HepG2 (cell line): ENCODE measurements at regions not wholly inside any gene's neighbourhood (a gene's known extent, or its start where the extent isn't known, plus 50 kb on each side); places are given as distances from the start of the nearest gene placed in this dataset.

Experiments
- ARNT ChIP-seq: fragments of 450-650 bp; IDR thresholded peaks from 2 replicates; pipeline ENCODE4 v1.6.1; 2017
- ATF2 ChIP-seq: sonication (generic); formaldehyde crosslinking; IDR thresholded peaks from 2 replicates; pipeline ENCODE4 v1.4.0; 2020; ENCODE audit warnings: missing genetic modification reagents
- ATM ChIP-seq: fragments of 450-650 bp; IDR thresholded peaks from 2 replicates; pipeline ENCODE4 v1.7.1; 2017; ENCODE audit warnings: mild to moderate bottlenecking, borderline replicate concordance
- CREB1 ChIP-seq, 2 experiments: fragments of 450-650 bp in 1 of 2; IDR thresholded peaks; 2 replicates each; pipeline ENCODE4 v1.6.1; 2016 to 2017; ENCODE audit warnings: control low read depth in 1 of 2, mild to moderate bottlenecking in 1 of 2, missing compliant biosample characterization in 1 of 2, missing genetic modification characterization in 1 of 2
- CREM ChIP-seq, 2 experiments: sonication (generic) in 1 of 2; formaldehyde crosslinking in 1 of 2; IDR thresholded peaks; 2 replicates each; pipeline versions ENCODE4 v1.4.0 to v1.6.1; 2016 to 2020; ENCODE audit warnings: antibody characterized with exemption in 1 of 2, mild to moderate bottlenecking in 1 of 2, missing genetic modification reagents in 1 of 2
- ELF3 ChIP-seq: IDR thresholded peaks from 2 replicates; pipeline ENCODE4 v1.6.1; 2016; ENCODE audit warnings: missing genetic modification reagents, missing compliant biosample characterization
- HHEX ChIP-seq: IDR thresholded peaks from 2 replicates; pipeline ENCODE4 v1.6.1; 2016; ENCODE audit warnings: control low read depth
- JARID2 ChIP-seq: sonication (generic); formaldehyde crosslinking; IDR thresholded peaks from 2 replicates; pipeline ENCODE4 v1.8.1; 2023; ENCODE audit warnings: missing genetic modification reagents, inconsistent platforms; ENCODE audit not compliant: insufficient replicate concordance
- KDM1A ChIP-seq: IDR thresholded peaks from 2 replicates; pipeline ENCODE4 v1.6.1; 2016; ENCODE audit warnings: missing compliant biosample characterization
- KLF13 ChIP-seq: sonication (generic); formaldehyde crosslinking; IDR thresholded peaks from 2 replicates; pipeline ENCODE4 v1.4.0; 2020; ENCODE audit warnings: mild to moderate bottlenecking, missing genetic modification reagents
- KLF9 ChIP-seq: IDR thresholded peaks from 2 replicates; pipeline ENCODE4 v1.6.1; 2016; ENCODE audit warnings: low read depth
- LCORL ChIP-seq, 2 experiments: fragments of 450-650 bp in 1 of 2; sonication (generic) in 1 of 2; formaldehyde crosslinking in 1 of 2; IDR thresholded peaks; 2 replicates each; pipeline versions ENCODE4 v1.5.0 to v1.6.1; 2017 to 2020; ENCODE audit warnings: antibody characterized with exemption in 1 of 2, missing genetic modification reagents in 1 of 2
- MAFG ChIP-seq: sonication (generic); formaldehyde crosslinking; IDR thresholded peaks from 2 replicates; pipeline ENCODE4 v1.5.1; 2020; ENCODE audit warnings: mild to moderate bottlenecking, missing genetic modification reagents
- MAFK ChIP-seq, 2 experiments: IDR thresholded peaks in 1 of 2; conservative IDR thresholded peaks in 1 of 2; 2 replicates each; pipeline ENCODE4 v1.6.1; 2011; ENCODE audit warnings: improper control_type of control experiment in 2 of 2, low read length in 2 of 2
- MTF2 ChIP-seq: sonication (generic); formaldehyde crosslinking; IDR thresholded peaks from 2 replicates; pipeline ENCODE4 v1.5.0; 2020; ENCODE audit warnings: missing genetic modification reagents, borderline replicate concordance
- NFIC ChIP-seq: IDR thresholded peaks from 2 replicates; pipeline ENCODE4 v1.6.1; 2012; ENCODE audit warnings: mild to moderate bottlenecking, low read length, inconsistent platforms
- RXRB ChIP-seq: IDR thresholded peaks from 2 replicates; pipeline ENCODE4 v1.6.1; 2016; ENCODE audit warnings: borderline replicate concordance, missing genetic modification reagents, missing compliant biosample characterization
- THYN1 ChIP-seq: sonication (generic); formaldehyde crosslinking; IDR thresholded peaks from 2 replicates; pipeline ENCODE4 v1.8.1; 2023; ENCODE audit warnings: low read depth, mild to moderate bottlenecking, moderate library complexity, missing genetic modification reagents, borderline replicate concordance
- ZFP90 ChIP-seq: sonication (generic); formaldehyde crosslinking; IDR thresholded peaks from 2 replicates; pipeline ENCODE4 v1.8.0; 2022; ENCODE audit warnings: missing genetic modification reagents, mild to moderate bottlenecking, inconsistent platforms, borderline replicate concordance
- ZFY ChIP-seq: sonication (generic); formaldehyde crosslinking; IDR thresholded peaks from 2 replicates; pipeline ENCODE4 v1.4.0; 2020; ENCODE audit warnings: missing genetic modification reagents
- ZNF124 ChIP-seq: sonication (generic); formaldehyde crosslinking; IDR thresholded peaks from 2 replicates; pipeline ENCODE4 v1.4.0; 2020; ENCODE audit warnings: missing genetic modification reagents
- ZNF512B ChIP-seq: sonication (generic); formaldehyde crosslinking; IDR thresholded peaks from 2 replicates; pipeline ENCODE4 v1.5.1; 2020; ENCODE audit warnings: missing genetic modification reagents, mild to moderate bottlenecking, borderline replicate concordance
- ZNF678 ChIP-seq: sonication (generic); formaldehyde crosslinking; IDR thresholded peaks from 2 replicates; pipeline ENCODE4 v1.4.0; 2020; ENCODE audit warnings: mild to moderate bottlenecking, missing genetic modification reagents
- ZNF720 ChIP-seq: sonication (generic); formaldehyde crosslinking; IDR thresholded peaks from 2 replicates; pipeline ENCODE4 v1.4.0; 2020; ENCODE audit warnings: missing genetic modification reagents
- ZNF746 ChIP-seq: sonication (generic); formaldehyde crosslinking; IDR thresholded peaks from 2 replicates; pipeline ENCODE4 v1.8.0; 2022; ENCODE audit warnings: mild to moderate bottlenecking, missing genetic modification reagents
- ZSCAN30 ChIP-seq: sonication (generic); formaldehyde crosslinking; IDR thresholded peaks from 2 replicates; pipeline ENCODE4 v1.5.0; 2020; ENCODE audit warnings: mild to moderate bottlenecking, missing genetic modification reagents
- TF ChIP-seq, protein P1 (sequence below): IDR thresholded peaks from 2 replicates; pipeline ENCODE4 v1.6.1; 2016

DNA sequence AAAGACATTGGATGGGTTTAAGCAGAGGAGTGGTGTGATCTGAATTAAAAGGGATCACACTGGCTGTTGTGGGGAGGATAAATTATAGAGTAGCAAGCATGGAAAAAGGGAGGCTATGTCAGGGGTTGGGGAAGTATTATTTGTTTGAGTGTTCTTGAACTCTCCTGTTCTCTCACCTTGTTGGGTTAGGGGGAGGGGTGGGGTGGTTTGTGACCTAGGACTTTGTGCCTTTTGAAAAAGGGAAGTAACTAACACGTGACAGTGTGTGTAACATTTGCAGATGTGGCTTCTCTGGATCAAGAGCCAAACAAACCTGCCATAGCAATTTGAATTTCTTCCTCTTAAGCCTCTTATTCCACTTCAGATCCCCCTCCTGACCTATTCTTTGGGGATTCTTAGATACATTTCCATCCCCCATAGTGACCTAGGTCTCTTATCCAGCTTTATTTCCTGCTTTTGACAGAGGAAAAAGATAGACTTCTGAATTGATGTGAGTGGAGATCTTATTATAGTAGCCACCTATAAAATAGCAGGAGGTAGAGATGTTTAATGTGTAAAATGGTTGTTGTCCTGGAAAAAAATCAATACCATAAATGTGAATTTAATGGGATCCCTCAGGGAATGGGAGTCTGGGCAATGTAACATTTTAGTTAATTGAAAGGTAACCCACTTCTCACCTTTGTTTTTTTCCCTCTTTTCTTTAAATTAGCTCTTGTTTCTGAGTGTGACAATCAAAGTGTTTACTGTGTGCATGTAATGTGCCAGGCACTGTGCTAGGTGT lies 120.4 kb downstream of the CT47B1 start (continued):
- no peak for TF ChIP-seq THYN1 (CRISPR knock-in tag)
- no peak for TF ChIP-seq ATF2 (CRISPR knock-in tag)
- no peak for TF ChIP-seq ZFY (CRISPR knock-in tag)
- no peak for TF ChIP-seq ZNF746 (CRISPR knock-in tag)
- TF ChIP-seq KLF13 (CRISPR knock-in tag), result no peak
- TF ChIP-seq MAFG (CRISPR knock-in tag), result no peak
- TF ChIP-seq ZSCAN30 (CRISPR knock-in tag), result no peak
- TF ChIP-seq CREM (IDR thresholded peaks at IDR 0.05), result peak; percentile 45; the same call in 1 of the 2 replicates
- TF ChIP-seq CREM (CRISPR knock-in tag; IDR thresholded peaks at IDR 0.05), result no peak
- peak; percentile 68; the same call in 1 of the 2 replicates for TF ChIP-seq NFIC
- no peak for TF ChIP-seq ZNF720 (CRISPR knock-in tag)
- no peak for TF ChIP-seq ZFP90
- TF ChIP-seq ELF3 (CRISPR knock-in tag), result peak; percentile 43
- peak; percentile 59 for TF ChIP-seq RXRB (CRISPR knock-in tag)
- TF ChIP-seq MAFK (conservative IDR thresholded peaks at IDR 0.05 in 1 of 2, IDR thresholded peaks at IDR 0.05 in 1 of 2; ENCODE audit: low read length in 2 of 2), result no peak
- no peak for TF ChIP-seq ATM
- no peak for TF ChIP-seq ZNF124 (CRISPR knock-in tag)
- no peak; the same call in 1 of the 2 replicates for TF ChIP-seq HHEX (CRISPR knock-in tag)
- TF ChIP-seq, protein P1, sequence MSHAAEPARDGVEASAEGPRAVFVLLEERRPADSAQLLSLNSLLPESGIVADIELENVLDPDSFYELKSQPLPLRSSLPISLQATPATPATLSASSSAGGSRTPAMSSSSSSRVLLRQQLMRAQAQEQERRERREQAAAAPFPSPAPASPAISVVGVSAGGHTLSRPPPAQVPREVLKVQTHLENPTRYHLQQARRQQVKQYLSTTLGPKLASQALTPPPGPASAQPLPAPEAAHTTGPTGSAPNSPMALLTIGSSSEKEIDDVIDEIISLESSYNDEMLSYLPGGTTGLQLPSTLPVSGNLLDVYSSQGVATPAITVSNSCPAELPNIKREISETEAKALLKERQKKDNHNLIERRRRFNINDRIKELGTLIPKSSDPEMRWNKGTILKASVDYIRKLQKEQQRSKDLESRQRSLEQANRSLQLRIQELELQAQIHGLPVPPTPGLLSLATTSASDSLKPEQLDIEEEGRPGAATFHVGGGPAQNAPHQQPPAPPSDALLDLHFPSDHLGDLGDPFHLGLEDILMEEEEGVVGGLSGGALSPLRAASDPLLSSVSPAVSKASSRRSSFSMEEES (CRISPR knock-in tag), result peak; percentile 63; the same call in 1 of the 2 replicates
- no peak for TF ChIP-seq KDM1A (CRISPR knock-in tag)
- TF ChIP-seq JARID2 (CRISPR knock-in tag), result no peak
- TF ChIP-seq ZNF512B (CRISPR knock-in tag), result no peak
- no peak for TF ChIP-seq ARNT
- no peak for TF ChIP-seq ZNF678 (CRISPR knock-in tag)
- TF ChIP-seq CREB1 (IDR thresholded peaks at IDR 0.05), result no peak
- TF ChIP-seq CREB1 (CRISPR knock-in tag; IDR thresholded peaks at IDR 0.05), result 0 out of 2 replicates have a peak, but pooled peaks have one; percentile 35
- no peak for TF ChIP-seq KLF9 (CRISPR knock-in tag)
- TF ChIP-seq MTF2 (CRISPR knock-in tag), result no peak
- no peak for TF ChIP-seq LCORL (IDR thresholded peaks at IDR 0.05)
- no peak for TF ChIP-seq LCORL (CRISPR knock-in tag; IDR thresholded peaks at IDR 0.05)
